Neural cell (in vitro differentiated cells): ENCODE measurements at regions not wholly inside any gene's neighbourhood (a gene's known extent, or its start where the extent isn't known, plus 50 kb on each side); places are given as distances from the start of the nearest gene placed in this dataset.

Experiments
- EP300 ChIP-seq: fragments of 450-650 bp; conservative IDR thresholded peaks from 2 replicates; pipeline ENCODE4 v1.6.1; 2014; ENCODE audit warnings: antibody characterized with exemption, mild to moderate bottlenecking, moderate library complexity; ENCODE audit not compliant: poor library complexity, severe bottlenecking
- EZH2 ChIP-seq: fragments of 200-600, 300-800 bp; shearing (Covaris generic), sonication (generic); IDR thresholded peaks from 2 replicates; pipeline ENCODE4 v1.6.1; 2014; ENCODE audit warnings: antibody characterized with exemption, low read length, borderline replicate concordance, mild to moderate bottlenecking; ENCODE audit not compliant: insufficient read depth, poor library complexity, severe bottlenecking
- POLR2AphosphoS5 ChIP-seq: IDR thresholded peaks from 2 replicates; pipeline ENCODE4 v1.6.1; 2012
- TF ChIP-seq, protein P1 (sequence below): fragments of 450-650 bp; IDR thresholded peaks from 2 replicates; pipeline ENCODE4 v1.5.1; 2014; ENCODE audit warnings: antibody characterized with exemption, mild to moderate bottlenecking, moderate library complexity; ENCODE audit not compliant: poor library complexity, severe bottlenecking
- TF ChIP-seq, protein P2 (sequence below): IDR thresholded peaks from 2 replicates; pipeline ENCODE4 v1.6.1; 2012; ENCODE audit warnings: borderline replicate concordance

DNA sequence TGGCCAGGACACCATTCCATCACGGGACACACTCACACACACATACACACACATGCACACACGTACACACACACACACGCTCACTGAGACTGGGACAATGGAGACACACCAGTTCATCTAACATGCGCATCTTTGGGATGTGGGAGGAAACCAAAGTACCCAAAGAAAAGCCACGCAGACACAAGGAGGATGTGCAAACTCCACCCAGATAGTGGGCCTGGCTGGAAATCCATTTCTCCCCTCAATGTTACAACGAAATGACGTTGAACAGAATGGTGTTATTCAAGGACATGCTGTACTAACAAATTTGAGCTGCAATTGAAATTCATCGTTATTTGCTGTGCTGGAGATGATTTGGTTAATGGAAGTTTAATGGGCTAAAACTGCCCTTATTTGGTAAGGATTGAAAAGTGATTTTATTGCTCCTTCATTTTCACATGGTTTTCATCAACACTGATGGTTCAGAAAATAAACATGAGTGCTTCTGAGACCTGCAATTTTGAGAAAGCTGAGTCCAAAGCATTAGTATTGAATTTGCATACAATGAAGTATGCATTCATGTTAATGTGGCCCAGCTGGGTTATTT is 110.0 kb downstream of the KCNE4 start:
- TF ChIP-seq, protein P1, sequence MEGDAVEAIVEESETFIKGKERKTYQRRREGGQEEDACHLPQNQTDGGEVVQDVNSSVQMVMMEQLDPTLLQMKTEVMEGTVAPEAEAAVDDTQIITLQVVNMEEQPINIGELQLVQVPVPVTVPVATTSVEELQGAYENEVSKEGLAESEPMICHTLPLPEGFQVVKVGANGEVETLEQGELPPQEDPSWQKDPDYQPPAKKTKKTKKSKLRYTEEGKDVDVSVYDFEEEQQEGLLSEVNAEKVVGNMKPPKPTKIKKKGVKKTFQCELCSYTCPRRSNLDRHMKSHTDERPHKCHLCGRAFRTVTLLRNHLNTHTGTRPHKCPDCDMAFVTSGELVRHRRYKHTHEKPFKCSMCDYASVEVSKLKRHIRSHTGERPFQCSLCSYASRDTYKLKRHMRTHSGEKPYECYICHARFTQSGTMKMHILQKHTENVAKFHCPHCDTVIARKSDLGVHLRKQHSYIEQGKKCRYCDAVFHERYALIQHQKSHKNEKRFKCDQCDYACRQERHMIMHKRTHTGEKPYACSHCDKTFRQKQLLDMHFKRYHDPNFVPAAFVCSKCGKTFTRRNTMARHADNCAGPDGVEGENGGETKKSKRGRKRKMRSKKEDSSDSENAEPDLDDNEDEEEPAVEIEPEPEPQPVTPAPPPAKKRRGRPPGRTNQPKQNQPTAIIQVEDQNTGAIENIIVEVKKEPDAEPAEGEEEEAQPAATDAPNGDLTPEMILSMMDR: no peak
- TF ChIP-seq EP300 (no peak), POLR2AphosphoS5 (no peak), EZH2 (no peak)
- TF ChIP-seq, protein P2, sequence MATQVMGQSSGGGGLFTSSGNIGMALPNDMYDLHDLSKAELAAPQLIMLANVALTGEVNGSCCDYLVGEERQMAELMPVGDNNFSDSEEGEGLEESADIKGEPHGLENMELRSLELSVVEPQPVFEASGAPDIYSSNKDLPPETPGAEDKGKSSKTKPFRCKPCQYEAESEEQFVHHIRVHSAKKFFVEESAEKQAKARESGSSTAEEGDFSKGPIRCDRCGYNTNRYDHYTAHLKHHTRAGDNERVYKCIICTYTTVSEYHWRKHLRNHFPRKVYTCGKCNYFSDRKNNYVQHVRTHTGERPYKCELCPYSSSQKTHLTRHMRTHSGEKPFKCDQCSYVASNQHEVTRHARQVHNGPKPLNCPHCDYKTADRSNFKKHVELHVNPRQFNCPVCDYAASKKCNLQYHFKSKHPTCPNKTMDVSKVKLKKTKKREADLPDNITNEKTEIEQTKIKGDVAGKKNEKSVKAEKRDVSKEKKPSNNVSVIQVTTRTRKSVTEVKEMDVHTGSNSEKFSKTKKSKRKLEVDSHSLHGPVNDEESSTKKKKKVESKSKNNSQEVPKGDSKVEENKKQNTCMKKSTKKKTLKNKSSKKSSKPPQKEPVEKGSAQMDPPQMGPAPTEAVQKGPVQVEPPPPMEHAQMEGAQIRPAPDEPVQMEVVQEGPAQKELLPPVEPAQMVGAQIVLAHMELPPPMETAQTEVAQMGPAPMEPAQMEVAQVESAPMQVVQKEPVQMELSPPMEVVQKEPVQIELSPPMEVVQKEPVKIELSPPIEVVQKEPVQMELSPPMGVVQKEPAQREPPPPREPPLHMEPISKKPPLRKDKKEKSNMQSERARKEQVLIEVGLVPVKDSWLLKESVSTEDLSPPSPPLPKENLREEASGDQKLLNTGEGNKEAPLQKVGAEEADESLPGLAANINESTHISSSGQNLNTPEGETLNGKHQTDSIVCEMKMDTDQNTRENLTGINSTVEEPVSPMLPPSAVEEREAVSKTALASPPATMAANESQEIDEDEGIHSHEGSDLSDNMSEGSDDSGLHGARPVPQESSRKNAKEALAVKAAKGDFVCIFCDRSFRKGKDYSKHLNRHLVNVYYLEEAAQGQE: no peak
